ENCODE measurements at regions not wholly inside any gene's neighbourhood (a gene's known extent, or its start where the extent isn't known, plus 50 kb on each side); places are given as distances from the start of the nearest gene placed in this dataset.

GRCh38 chr15:69609776-69610175, 157.2 kb downstream of the RPLP1 start:
- TF ChIP-seq CTCF (conservative IDR thresholded peaks at IDR 0.05) (no peak), EZH2 (IDR thresholded peaks at IDR 0.05; ENCODE audit: low read depth) (no peak)

All from PC-9 (cell line).